HG03039 (cell line): ENCODE measurements at regions not wholly inside any gene's neighbourhood (a gene's known extent, or its start where the extent isn't known, plus 50 kb on each side); places are given as distances from the start of the nearest gene placed in this dataset.

Source experiments
- ATAC-seq: cut with Tn5 transposase; IDR thresholded peaks from one replicate; pipeline ENCODE4 v1.9.1; 2021; ENCODE audit warnings: mild to moderate bottlenecking, moderate library complexity; ENCODE audit not compliant: unreplicated experiment

DNA sequence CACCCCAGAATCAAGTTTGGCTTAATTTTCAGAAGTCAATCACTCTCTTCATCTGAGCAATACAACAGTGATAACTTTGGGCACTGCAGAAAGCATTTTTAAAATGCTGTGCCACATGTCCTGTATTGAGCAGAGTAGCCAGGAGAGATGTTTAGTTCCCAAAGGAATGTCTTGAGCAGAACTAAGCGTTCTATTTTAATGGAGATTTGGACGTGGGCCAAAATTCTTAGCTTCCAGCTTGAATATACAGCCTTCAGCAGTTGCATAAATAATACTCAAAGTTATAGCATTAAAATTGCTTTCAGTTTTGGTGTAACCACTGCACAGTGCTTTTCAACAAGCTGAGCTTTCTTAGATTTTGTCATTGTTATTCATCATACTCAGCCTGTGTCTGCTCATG, 679.2 kb downstream of the NLGN4X start:
- ATAC-seq, result no peak

DNA sequence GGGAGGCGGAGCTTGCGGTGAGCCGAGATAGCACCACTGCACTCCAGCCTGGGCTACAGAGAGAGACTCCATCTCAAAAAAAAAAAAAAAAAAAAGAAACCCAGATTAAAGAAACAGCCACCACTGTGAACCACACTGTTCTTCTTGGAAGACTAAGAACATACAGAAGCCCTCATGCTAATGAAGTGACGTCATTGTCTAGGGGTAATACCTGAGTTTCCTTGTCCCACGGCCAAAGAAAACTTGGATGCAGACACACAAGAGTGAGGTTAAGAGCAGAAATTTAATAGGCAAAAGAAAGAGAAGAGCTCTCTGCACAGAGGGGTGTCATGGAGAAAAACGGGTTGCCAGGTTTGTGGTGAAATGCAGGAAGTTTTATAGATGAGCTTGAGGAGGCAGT, 691.6 kb downstream of the NLGN4X start:
- ATAC-seq, result no peak

DNA sequence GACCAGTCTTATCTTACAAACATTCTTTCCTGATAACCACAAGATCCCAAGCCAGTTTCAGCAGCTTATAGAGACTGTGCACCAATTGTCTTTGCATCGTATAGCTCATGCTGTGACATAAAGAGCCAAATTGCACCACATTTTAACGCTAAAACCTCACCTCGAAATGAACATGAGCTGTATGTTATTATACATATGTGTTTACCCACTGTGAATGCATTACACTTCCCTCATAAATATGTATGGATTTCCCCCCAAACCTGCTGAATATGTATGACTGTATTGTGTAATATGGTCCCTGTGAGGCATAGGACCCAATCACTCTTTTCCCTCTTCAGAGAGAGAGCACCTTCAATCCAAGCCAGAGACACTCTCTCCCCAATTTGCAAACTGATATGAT, 692.4 kb downstream of the NLGN4X start:
- ATAC-seq, result no peak

DNA sequence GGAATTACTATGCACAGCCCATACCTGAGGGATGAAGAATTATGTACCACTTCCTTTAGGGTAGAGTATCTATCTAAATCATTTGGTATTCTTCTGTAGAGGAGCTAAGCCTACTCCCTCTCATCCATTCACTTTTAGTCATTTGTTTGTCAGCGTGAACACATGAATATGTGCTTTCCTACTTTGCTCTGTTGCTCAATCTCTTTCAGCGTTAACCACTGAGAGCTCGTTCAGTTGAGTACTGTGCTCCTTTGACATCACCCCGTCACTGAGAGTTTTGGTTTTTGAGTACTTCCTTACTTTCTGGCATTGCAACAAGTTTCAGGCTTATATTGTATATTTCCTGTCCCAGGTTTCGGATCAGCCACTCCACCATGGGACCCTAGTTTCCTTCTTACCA, 700.6 kb downstream of the NLGN4X start:
- no peak for ATAC-seq

DNA sequence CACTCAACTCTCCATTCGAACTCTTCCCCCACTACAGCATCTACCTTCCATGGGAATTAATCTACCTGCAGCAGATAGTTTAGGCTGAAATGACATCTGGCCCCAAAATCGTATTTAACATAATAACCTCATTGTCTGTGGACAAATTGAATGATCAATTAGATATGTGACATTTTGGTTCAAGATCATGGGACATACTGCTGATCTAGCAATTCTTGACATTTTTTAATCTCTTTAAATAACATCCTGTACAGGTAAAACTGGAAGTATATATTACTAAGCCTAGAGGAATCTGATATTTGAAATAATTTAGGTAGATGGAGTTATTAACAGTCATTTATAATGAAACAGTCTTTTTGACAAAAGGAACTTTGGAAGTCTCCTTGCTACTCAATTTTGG, 702.5 kb downstream of the NLGN4X start:
- no peak for ATAC-seq

DNA sequence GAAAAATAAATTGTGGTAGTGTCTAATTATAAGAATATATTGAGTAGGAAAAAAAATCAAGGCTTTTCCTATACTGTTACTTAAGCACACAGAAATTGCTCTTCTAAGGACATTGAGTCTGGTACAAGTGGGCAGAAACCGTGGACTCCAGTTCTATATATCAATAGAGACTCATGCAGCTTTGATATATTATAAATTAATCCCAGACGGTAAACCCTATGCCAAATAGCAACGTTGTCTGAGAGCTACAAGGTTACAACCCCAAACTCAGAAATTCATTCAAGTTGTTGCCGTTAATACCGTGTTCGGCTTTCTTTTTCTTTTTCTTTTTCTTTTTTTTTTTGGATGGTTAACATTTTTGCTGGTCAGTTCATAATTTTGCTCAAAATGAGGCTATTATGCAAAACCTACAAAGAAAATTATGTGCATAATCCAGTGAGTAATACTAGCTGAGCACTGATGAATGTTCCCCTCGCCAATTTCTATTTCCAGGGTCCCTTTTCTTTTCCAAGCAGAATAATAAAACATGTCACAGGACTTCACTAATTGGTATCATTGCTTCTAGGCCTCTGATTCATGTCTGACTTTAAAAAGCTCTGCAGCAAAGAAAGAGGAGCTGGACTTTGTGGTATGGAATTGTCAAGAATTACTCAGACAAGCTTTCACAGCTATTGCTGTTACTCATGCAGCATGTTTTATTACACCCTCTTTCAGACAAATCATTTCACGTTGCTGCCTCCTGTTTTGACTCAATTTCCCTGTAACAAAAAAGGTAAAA, 737.7 kb downstream of the NLGN4X start:
- ATAC-seq, result no peak

DNA sequence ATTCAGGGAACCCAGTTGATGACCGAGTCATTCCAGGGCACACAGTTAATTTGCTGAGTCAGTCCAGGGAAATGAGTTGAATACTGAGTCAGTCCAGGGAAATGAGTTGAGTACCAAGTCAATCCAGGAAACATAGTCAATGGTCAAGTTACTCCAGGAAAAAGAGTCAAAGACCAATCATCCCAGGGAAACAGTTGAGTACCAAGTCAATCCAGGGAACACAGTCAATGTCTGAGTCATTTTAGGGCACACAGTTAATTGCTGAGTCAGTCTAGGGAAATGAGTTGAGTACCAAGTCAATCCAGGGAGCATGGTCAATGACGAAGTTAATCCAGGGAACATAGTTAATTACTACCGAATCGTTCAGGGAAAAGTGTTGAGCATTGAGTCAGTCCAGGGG, 754.4 kb downstream of the NLGN4X start:
- ATAC-seq, result no peak

DNA sequence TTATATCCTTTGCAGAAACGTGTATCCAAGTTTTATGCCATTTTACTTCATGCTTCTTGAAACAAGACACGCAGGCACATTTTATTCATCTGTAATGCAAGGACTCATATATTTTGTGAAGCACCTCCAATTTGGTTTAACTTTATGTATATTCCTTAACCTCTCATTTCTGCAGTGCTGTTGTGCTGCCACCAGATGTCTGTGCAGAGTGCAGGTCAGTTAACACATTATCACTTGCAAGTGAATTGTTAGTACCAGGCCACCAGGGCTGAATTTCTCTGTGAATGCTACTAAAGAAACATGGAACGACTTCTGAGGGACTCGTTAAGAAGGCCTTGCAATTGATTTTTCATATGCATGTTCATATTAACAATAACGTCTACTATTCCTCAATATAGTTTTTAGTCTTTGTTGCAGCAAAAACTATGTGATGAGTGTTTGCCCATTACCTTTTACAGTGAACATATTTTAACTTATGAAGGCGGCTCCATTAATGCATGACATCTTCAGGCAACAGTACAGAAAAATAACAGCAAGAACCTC, 770.3 kb downstream of the NLGN4X start:
- no peak for ATAC-seq

DNA sequence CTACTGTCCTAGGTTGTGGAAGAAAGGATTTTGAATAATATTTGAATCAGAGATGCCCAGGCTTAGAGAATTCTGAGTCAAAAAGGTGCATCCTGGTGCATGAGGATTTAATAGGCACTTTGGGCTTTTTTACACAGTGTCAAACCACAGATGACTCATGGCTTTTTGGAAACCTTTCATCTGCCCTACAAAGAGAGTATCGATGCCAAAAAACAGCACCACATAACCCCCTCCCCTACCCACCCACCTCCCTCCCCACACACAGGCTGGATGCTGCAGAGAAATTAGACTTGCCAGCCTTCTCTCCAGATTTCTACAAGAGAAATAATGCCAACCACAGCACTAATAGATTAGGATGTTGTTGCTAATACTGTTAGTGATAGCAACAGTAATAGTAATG, 779.3 kb downstream of the NLGN4X start:
- no peak for ATAC-seq

DNA sequence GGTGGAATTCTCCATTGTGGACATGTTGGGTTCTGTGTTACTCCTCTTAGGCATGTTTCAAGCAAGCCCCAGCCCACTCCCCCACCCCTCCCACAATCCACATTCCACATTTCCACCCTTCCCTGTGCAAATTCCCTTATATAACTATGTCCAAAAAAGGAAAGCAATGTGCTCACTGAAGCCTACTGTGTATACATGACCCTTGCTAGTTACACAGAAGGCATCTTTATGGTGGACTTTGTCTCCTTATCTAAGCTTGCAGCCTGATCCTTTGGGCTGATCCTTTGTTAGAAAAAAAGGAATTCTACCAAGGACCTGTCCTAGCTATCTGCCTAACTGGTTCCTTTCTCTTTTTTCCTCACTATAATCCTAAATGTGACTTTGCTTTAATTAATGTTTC, 796.8 kb downstream of the NLGN4X start:
- no peak for ATAC-seq

DNA sequence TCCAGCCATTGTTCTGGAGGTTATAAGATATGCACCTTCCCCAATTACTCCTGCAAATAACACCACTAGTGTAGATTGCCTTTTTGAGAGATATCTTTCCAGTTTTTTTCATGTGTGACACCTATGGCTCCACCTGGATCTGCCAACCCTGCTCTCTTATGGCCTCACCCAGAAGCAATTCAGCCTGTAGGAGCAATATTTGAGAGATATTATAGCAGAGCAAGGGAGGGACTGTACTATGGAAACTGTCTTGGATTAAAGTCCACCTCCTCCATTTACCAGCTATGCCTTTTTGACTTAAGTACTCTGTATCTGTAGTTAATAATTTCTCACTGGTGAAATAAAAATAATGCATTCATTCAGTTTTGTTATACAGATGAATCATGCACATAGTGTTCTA, 803.5 kb downstream of the NLGN4X start:
- ATAC-seq, result no peak

DNA sequence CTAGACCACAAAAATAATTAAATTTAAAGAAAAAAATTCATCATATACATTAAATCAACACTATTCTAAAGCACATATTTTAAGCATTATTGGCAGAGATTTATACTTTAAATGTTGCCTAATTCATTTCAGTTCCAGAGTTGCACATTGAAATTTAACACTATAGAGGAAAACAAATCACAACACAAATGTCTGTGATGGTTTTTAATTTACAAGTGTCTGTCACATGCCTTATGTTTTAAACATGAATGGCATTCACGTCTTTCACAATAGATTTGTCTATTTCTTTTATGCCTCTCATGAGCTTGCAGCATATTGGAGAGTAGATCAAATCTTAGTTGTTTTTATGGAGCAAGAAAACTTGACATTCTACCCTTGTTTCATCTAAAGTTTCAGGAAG, 811.3 kb downstream of the NLGN4X start:
- no peak for ATAC-seq

DNA sequence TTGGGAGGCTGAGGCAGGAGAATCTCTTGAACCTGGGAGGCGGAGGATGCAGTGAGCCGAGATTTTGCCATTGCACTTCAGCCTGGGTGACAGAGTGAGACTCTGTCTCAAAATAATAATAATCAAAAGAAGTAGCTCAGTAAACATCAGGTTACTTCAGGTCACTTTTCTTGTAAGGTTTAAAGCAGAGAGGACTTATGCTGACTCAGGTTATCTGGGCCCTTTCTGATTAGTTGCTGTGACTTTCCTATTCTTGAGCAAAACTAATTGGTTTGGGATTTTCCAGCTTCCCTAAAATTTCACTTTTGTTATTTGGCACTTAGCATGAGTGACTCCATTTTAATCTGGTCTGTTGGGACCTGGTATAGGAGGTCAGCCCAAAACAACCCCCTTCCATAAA, 812.9 kb downstream of the NLGN4X start:
- no peak for ATAC-seq

DNA sequence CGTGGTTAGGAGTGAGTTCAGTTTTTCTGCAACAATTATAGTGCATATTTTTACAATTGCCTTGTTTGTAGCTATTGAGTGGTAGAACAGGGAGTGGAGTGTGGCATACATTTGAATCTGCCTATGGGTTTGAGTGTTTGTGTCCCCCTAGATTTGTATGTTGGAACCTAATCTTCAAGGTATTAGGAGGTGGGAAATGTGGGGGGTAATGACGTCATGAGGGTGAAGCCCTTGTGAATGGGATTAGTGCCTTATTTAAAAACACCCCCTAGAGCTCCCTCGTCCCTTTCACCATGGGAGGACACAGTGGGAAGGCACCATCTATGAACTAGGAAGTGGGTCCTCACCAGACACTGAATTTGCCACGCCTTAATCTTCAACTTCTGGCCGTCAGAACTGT, 819.6 kb downstream of the NLGN4X start:
- no peak for ATAC-seq

DNA sequence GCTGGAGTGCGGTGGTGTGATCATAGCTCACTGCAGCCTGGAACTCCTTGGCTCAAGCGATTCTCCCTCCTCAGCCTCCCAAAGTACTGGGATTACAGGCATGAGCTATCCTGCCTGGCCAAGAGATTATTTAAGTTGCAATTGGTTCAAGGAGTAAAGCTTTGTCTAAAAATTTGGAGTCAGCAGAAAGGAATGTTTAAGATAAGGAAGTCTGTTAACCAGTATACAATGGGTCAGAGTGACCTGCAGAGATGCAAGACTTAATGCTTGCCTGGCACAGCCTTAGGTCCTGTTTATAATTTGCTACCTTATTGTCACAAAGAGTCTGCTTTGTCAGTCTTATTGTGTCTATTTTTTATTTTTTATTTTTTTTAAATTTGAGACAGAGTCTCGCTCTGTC, 826.2 kb downstream of the NLGN4X start:
- ATAC-seq, result no peak

DNA sequence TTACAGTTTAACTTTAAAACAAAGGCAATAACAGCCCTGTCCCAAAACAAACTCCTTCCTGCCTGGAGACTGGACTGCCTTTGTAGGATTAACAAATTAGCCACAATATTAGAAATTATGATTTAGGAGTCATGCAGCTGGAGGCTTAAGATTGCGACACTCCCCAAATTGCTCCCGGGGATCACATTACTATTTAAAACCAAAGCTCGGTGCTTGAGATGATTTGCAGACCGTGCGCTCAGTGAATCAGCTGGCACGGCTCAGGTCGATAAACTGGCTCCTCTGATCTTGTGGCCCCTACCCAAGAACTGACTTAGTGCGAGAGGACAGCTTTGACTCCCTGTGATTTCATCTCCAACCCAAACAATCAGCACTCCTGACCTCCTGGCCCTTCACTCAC, 829.3 kb downstream of the NLGN4X start:
- ATAC-seq, result no peak

DNA sequence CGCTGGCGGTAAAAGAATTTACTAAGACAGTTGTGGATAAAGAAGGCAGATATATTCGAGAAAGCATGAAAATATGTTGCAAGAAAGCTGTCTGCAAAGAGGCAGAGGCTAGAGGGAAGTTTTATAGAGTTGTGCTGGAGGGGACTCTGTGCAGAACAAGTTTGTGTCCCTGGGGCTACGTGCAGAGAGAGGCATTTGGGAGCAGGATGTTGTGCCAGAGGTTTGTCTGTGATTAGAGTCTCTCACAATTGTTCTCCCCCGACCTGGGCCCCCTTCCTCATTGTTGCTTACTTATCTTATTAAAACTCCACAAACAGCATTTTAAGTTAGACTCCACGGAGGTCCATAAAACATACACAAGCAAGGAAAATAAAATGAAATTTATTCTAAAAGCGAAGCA, 831.3 kb downstream of the NLGN4X start:
- no peak for ATAC-seq

DNA sequence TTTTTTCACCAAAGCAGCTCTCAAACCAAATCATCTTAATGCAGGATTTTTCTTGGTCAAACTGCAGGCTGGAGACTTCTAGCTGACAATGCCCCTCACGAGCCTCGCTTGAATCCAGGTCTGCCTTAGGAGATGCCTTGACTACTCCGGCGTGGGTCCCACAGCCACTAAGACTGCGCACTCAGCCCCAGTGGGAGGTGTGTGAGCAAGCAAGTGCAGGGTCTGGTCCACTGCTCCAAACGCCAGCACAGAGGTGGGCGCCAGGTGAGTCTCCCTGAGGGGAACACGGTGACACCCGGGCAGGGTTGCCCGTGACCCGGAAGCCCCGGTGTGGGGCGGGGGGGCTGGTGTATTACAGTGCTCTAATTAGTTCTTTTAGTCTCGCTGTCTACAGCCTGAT, 838.3 kb downstream of the NLGN4X start:
- no peak for ATAC-seq

DNA sequence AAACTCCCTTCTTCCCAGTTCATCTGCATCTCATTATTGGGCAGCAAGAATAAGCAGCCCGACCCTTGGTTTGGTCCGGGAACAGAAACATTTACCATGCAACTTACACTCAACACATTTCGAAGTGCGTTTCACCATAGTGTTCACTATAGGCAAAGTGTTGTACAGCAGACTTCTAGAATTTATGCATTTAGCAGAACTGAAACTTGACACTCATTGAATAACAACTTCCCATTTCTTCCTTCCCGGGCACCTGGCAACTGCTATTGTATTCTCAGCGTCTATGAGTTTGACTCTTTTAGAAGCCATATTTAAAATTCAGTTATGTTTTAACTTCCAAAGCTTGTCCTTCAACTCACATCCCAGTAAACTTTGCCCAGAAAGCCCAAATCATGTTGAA, 840.6 kb downstream of the NLGN4X start:
- ATAC-seq, result no peak

DNA sequence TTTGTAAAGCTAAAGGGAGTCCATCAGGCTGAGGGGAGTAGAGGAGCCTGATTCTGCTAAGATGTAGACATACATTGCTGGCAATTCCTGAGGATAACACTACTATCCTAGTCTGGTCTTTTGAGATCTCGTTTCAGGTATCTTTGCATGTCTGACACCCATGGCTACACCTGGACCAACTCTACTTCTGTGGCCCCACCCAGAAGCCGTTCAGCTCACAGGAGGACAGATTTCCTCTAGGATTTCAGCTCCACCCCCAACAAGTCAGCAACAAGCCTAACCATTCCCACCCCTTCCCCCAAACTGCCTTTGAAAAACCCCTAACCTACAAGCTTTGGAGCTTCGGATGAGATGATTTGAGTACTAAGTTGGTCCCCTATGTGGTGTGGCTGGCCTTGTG, 848.2 kb downstream of the NLGN4X start:
- no peak for ATAC-seq

DNA sequence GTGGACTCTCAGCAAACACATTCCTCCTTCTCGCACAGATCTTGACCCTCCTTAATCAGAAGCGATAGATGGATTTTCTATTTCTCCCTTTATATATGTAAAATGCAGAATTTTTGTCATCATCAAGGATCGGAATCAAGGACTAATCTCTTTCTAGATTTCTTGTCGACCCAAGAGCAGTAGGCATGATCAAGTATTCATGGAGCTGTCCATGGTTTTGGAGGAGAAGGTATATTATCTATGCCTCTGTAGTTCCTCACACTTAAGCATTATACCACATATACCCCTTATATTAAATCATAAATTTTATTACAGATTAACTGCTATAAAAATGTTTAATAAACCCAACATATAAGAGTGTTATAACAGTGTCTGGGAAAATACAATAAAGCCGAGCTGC, 886.8 kb downstream of the NLGN4X start:
- no peak for ATAC-seq

DNA sequence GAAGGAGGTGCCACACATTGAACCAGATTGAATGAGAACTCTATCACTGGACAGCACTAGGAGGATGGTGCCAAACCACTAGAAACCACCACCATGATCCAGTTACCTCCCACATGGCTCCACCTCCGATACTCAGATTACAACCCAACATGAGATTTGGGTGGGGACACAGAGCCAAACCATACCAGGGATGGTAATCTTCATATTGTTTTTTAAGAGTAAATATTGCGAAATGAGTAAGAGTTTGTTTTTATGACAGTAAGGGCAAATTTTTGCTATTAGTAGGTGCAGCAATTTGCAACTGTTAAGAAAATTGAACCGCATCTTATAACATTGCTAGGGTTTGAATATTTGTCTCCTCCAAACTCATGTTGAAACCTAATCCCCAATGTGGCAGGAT, 891.5 kb downstream of the NLGN4X start:
- no peak for ATAC-seq

DNA sequence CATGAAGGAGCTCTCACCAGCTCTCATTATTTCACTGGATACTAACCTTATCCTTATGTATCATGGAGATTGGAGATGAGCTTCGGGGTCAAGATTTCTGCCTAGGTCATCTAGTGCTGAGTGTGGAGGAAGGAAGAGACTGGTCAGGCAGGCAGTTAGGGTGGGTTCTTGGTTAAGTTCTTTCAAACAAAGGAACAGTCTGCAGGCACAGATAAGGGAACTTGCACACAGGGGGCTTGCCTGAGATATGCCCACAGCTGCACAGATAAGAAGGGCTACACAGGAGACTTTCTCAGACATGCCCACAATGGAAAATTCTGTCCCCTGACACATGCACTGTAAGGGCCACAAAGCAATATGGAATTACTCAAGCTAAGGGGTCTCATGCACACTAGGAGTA, 904.1 kb downstream of the NLGN4X start:
- ATAC-seq, result no peak
